CD4-positive, alpha-beta memory T cell (primary cell): ENCODE measurements at regions not wholly inside any gene's neighbourhood (a gene's known extent, or its start where the extent isn't known, plus 50 kb on each side); places are given as distances from the start of the nearest gene placed in this dataset.

Experiments used
- CTCF ChIA-PET: fragments of 350-600 bp; sonication (Branson Sonifier 250); formaldehyde crosslinking; loops from one replicate; lab custom pipeline; 2021; ENCODE audit warnings: inconsistent platforms; ENCODE audit not compliant: partially characterized antibody; lab: Charles Lee
- POLR2A ChIA-PET: fragments of 350-600 bp; sonication (Branson Sonifier 250); formaldehyde crosslinking; loops from one replicate; lab custom pipeline; 2021; ENCODE audit not compliant: partially characterized antibody; lab: Charles Lee
- DNase-seq, 5 donors: peaks; one replicate each; pipeline versions ENCODE4 v3.0.0 to v3.0.0-alpha.2; 2020 to 2022; ENCODE audit warnings: mixed read lengths in 1 of 5
- H3K27ac ChIP-seq: one replicate; pipeline ENCODE4 v1.7.0; 2013; ENCODE audit warnings: low read depth, low read length
- H3K27me3 ChIP-seq: 2 replicates; pipeline ENCODE4 v1.7.0; 2013; ENCODE audit warnings: mild to moderate bottlenecking, low read length, moderate library complexity; ENCODE audit not compliant: insufficient read depth
- H3K36me3 ChIP-seq: 2 replicates; pipeline ENCODE4 v1.7.0; 2013; ENCODE audit warnings: mild to moderate bottlenecking, low read length, moderate library complexity; ENCODE audit not compliant: insufficient read depth
- H3K4me1 ChIP-seq: 2 replicates; pipeline ENCODE4 v1.7.0; 2013; ENCODE audit warnings: mild to moderate bottlenecking, low read length, moderate library complexity; ENCODE audit not compliant: insufficient read depth
- H3K4me3 ChIP-seq, 2 donors: one replicate each; pipeline ENCODE4 v1.7.0; 2013; ENCODE audit warnings: low read length in 2 of 2, mild to moderate bottlenecking in 1 of 2
- H3K9me3 ChIP-seq, 2 donors: one replicate each; pipeline ENCODE4 v1.7.0; 2013; ENCODE audit warnings: low read length in 2 of 2, control low read depth in 1 of 2; ENCODE audit not compliant: control insufficient read depth in 1 of 2
- H3K27ac Mint-ChIP-seq, 7 donors: one replicate each; pipeline ENCODE4 v1.8.0; 2020 to 2021; ENCODE audit warnings: mixed read lengths in 7 of 7, mild to moderate bottlenecking in 6 of 7, inconsistent platforms in 3 of 7, moderate library complexity in 3 of 7
- H3K27me3 Mint-ChIP-seq, 2 donors: one replicate each; pipeline ENCODE4 v1.8.0; 2020 to 2021; ENCODE audit warnings: mixed read lengths in 2 of 2
- H3K36me3 Mint-ChIP-seq, 2 donors: one replicate each; pipeline ENCODE4 v1.8.0; 2020 to 2021; ENCODE audit warnings: mixed read lengths in 2 of 2, inconsistent platforms in 1 of 2, mild to moderate bottlenecking in 1 of 2
- H3K4me1 Mint-ChIP-seq, 4 donors: one replicate each; pipeline ENCODE4 v1.8.0; 2020 to 2021; ENCODE audit warnings: mixed read lengths in 4 of 4, mild to moderate bottlenecking in 1 of 4
- H3K4me3 Mint-ChIP-seq, 8 donors: one replicate each; pipeline ENCODE4 v1.8.0; 2020 to 2021; ENCODE audit warnings: mixed read lengths in 8 of 8, mild to moderate bottlenecking in 7 of 8, moderate library complexity in 6 of 8, inconsistent platforms in 3 of 8
- H3K9me3 Mint-ChIP-seq, 8 donors: one replicate each; pipeline ENCODE4 v1.8.0; 2020 to 2021; ENCODE audit warnings: mixed read lengths in 8 of 8, mild to moderate bottlenecking in 5 of 8, inconsistent platforms in 3 of 8, moderate library complexity in 1 of 8
- intact Hi-C: fragments of 100-400 bp; cut with micrococcal nuclease; formaldehyde crosslinking; loops from one replicate; pipeline ENCODE4 v1.15.1; 2023

DNA sequence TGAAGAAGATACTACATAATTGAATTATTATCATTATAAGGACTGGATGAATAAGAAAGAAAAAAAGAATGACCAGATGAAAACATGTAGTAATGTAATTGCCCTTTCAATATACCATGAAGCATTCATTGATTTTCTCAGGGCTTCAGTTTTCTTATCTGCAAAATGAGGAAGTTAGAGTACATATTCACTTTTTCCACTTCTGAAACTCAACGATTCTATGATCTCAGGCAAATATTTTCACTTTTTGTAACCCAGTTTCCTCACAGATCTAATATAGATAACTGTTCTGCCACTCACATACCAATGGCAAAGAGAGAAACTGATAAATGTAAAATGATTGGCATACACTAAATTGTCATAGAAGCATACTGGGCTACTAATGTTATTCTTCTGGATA, 856.6 kb upstream of the KLHL1 start:
- no peaks in the 10 kb centered on the region for H3K9me3 ChIP-seq
- intact Hi-C loops: no loop called here
- H3K4me3 Mint-ChIP-seq: no peak overlapping the region
- H3K4me3 ChIP-seq: no peak overlapping the region
- H3K27me3 ChIP-seq: no peaks in the 10 kb centered on the region
- no peak for DNase-seq
- H3K27me3 Mint-ChIP-seq: no peaks in the 10 kb centered on the region
- no peaks in the 10 kb centered on the region for H3K36me3 ChIP-seq
- no peaks in the 10 kb centered on the region for H3K4me1 ChIP-seq
- POLR2A ChIA-PET: no interaction called here
- no peaks in the 10 kb centered on the region for H3K9me3 Mint-ChIP-seq
- no peaks in the 10 kb centered on the region for H3K36me3 Mint-ChIP-seq
- no peaks in the 10 kb centered on the region for H3K4me1 Mint-ChIP-seq
- H3K27ac Mint-ChIP-seq: no peak overlapping the region
- CTCF ChIA-PET: no interaction called here
- no peak overlapping the region for H3K27ac ChIP-seq

DNA sequence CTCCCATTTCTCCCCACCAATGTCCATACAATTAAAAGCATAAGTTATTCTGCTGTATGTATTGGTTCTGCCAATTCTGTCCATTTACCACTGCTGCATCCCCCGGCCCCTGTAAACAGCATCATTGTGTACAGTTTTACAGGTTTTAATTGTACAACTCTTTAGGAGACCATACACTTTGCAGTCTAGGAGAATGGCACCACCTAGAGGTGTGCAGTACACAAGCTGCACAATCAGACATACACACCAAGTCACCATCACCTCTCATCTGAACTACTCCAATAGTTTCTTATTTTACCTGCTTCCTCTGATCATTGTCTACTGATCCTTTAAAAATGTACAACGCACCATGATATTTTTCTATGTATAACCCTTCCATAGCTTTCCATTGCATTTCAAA, 855.9 kb upstream of the KLHL1 start:
- H3K4me1 Mint-ChIP-seq: no peaks in the 10 kb centered on the region
- intact Hi-C loops: no loop called here
- CTCF ChIA-PET: no interaction called here

DNA sequence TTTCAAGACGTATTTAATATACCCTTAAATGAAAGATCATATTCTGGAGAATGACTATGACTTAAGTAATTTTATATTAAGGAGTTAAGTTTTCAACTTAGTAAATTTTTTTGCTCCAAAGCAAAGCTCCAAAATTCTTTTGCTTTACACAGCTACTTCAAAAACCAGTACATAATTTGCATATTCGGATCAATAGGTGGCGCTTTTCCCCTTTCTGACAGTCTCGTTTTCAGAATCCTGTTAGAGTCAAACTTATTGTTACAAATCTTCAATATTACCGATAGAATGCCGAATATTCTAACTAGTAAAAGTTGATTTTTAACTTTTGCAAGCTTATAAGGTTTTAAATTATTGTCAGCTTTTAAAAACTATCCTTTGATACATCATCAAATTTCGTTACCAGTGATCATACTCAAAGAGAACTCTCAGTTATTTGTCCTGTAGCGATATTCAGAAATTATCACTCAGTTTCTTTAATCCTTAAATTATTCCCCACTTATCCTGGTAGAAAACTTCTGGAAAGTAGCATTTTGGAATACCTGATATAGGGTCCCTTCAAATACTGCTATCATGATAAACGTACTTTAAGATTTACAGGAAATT, 852.7 kb upstream of the KLHL1 start:
- Histone ChIP-seq H3K4me3 (no peak overlapping the region), H3K36me3 (no peaks in the 10 kb centered on the region), H3K4me1 (no peaks in the 10 kb centered on the region), H3K27me3 (no peaks in the 10 kb centered on the region), H3K9me3 (no peaks in the 10 kb centered on the region), H3K27ac (no peak overlapping the region)
- Mint-ChIP-seq H3K4me1 (no peaks in the 10 kb centered on the region), H3K36me3 (no peaks in the 10 kb centered on the region), H3K27ac (no peak overlapping the region), H3K9me3 (peaks cover 0 to under 1% (median 0%) of the 10 kb centered on the region in 8 donors), H3K4me3 (no peak overlapping the region), H3K27me3 (no peaks in the 10 kb centered on the region)
- ChIA-PET CTCF (no interaction called here), POLR2A (no interaction called here)
- intact Hi-C loops: no loop called here
- DNase-seq: no peak

More for the DNA sequence above, 855.9 kb upstream of the KLHL1 start:
- no peaks in the 10 kb centered on the region for H3K27me3 Mint-ChIP-seq
- POLR2A ChIA-PET: no interaction called here
- H3K9me3 ChIP-seq: no peaks in the 10 kb centered on the region
- H3K4me3 ChIP-seq: no peak overlapping the region
- no peaks in the 10 kb centered on the region for H3K4me1 ChIP-seq
- no peak overlapping the region for H3K4me3 Mint-ChIP-seq
- no peaks in the 10 kb centered on the region for H3K9me3 Mint-ChIP-seq
- no peaks in the 10 kb centered on the region for H3K27me3 ChIP-seq
- no peak overlapping the region for H3K27ac Mint-ChIP-seq
- no peaks in the 10 kb centered on the region for H3K36me3 Mint-ChIP-seq
- no peak for DNase-seq
- H3K36me3 ChIP-seq: no peaks in the 10 kb centered on the region
- H3K27ac ChIP-seq: no peak overlapping the region

DNA sequence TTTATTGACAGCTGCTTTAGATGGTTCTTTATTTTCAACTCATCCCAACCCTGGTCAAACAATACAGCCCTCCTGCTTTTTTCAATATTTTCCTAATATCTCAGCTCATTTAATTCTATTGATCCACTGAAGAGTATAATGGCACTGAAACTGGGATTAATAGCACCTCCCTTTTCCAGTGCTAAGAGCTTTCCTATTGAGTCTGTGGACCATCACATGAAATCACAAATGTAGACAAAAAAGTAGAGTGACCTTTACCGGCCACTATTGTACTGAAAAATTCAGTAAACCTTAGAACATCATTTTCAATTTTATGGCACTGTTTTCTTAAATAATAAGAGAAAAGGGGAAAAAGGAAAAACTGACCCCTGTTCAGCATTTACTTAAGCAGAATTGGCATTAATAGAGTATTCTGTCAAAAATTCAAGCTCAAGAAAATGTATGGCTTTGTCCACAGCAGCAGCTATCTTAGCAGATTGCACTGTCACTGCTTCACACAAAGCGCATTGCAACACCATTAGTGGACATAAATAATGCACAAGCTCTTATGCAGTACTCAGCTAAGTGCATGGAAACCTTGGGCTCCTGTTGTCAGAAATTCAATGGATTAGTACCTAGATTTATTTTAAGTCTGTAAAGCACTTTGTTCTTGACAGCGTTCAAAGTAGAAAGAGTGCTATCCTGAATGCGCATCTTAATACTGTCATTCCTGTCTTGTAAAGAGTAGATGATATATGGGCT, 851.0 kb upstream of the KLHL1 start:
- H3K4me3 Mint-ChIP-seq: no peak overlapping the region
- ChIA-PET POLR2A (no interaction called here), CTCF (no interaction called here)
- H3K4me3 ChIP-seq: no peak overlapping the region
- intact Hi-C loops: no loop called here
- H3K27me3 ChIP-seq: no peaks in the 10 kb centered on the region
- no peaks in the 10 kb centered on the region for H3K4me1 ChIP-seq
- no peaks in the 10 kb centered on the region for H3K9me3 ChIP-seq
- no peaks in the 10 kb centered on the region for H3K36me3 Mint-ChIP-seq
- H3K27ac ChIP-seq: no peak overlapping the region
- H3K9me3 Mint-ChIP-seq: peaks cover 0 to 2% (median 0%) of the 10 kb centered on the region in 8 donors
- no peaks in the 10 kb centered on the region for H3K27me3 Mint-ChIP-seq
- H3K4me1 Mint-ChIP-seq: no peaks in the 10 kb centered on the region
- DNase-seq: no peak
- no peaks in the 10 kb centered on the region for H3K36me3 ChIP-seq
- no peak overlapping the region for H3K27ac Mint-ChIP-seq

DNA sequence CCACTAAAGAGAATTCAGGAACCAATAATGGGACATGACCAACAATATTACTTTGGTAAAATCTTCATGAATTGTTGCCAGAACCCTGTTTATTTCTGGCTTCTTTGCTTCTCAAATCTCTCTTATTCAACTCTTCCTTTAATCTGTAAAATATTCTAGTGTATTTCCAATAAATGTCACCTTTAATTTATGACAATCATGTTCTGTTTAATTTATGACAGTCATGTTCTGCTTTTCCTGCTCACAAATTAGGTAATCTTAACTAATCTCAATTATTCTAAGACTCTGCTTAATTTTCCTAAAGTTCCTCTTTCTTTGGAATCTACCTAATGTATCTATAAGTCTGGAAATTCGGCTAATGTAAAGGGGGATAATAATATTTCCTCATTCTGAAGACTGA, 847.6 kb upstream of the KLHL1 start:
- Mint-ChIP-seq H3K27me3 (no peaks in the 10 kb centered on the region), H3K9me3 (peaks cover 0 to 4% (median 0%) of the 10 kb centered on the region in 8 donors), H3K4me1 (no peaks in the 10 kb centered on the region), H3K4me3 (no peak overlapping the region), H3K36me3 (no peaks in the 10 kb centered on the region), H3K27ac (no peak overlapping the region)
- CTCF ChIA-PET: no interaction called here
- Histone ChIP-seq H3K4me1 (no peaks in the 10 kb centered on the region), H3K27ac (no peak overlapping the region), H3K4me3 (no peak overlapping the region), H3K36me3 (no peaks in the 10 kb centered on the region), H3K27me3 (no peaks in the 10 kb centered on the region), H3K9me3 (no peaks in the 10 kb centered on the region)
- intact Hi-C loops: no loop called here
- DNase-seq: no peak
- POLR2A ChIA-PET: no interaction called here

DNA sequence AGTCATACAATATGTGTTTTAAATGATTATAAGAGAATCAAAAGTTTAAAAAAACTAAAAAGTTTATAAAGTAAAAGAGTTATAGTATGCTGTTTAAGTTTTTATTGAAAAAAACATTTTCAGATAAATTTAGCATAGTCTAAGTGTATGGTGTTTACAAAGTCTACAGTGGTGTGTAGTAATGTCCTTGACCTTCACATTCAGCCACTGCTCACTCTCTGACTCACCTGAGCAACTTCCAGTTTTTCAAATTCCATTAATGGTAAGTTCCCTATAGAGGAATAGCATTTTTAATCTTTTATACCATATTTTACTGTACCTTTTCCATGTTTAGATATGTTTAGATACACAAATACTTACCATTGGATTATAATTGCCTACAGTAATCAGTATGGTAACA, 842.4 kb upstream of the KLHL1 start:
- CTCF ChIA-PET: no interaction called here
- no peaks in the 10 kb centered on the region for H3K4me1 Mint-ChIP-seq
- DNase-seq: no peak
- H3K4me3 Mint-ChIP-seq: no peak overlapping the region
- no peaks in the 10 kb centered on the region for H3K27me3 Mint-ChIP-seq
- H3K4me1 ChIP-seq: no peaks in the 10 kb centered on the region
- no peaks in the 10 kb centered on the region for H3K36me3 Mint-ChIP-seq
- no peaks in the 10 kb centered on the region for H3K9me3 ChIP-seq
- no peaks in the 10 kb centered on the region for H3K36me3 ChIP-seq
- H3K27ac Mint-ChIP-seq: no peak overlapping the region
- no peak overlapping the region for H3K27ac ChIP-seq
- peaks cover 0 to 4% (median 0%) of the 10 kb centered on the region in 8 donors for H3K9me3 Mint-ChIP-seq
- POLR2A ChIA-PET: no interaction called here
- no peaks in the 10 kb centered on the region for H3K27me3 ChIP-seq
- no peak overlapping the region for H3K4me3 ChIP-seq
- intact Hi-C loops: no loop called here

DNA sequence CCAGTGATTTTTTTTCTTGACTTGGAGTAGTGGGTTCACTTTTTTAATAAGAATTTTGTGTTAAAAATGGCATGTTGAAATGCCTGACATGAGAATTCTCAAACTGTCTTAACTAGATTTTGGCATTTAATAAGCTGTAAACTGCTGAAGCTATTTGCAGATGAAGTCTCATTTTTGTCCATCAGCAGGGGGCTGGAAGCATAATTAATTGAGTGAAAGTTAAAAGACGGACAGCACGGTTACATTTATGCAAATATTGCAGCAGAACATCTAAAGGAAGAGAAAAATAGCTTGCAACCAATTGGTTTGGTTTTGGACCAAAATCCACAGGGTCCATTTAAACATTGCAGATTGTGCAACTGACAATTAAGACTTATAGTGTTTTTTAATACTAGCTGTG, 837.3 kb upstream of the KLHL1 start:
- Mint-ChIP-seq H3K4me3 (no peak overlapping the region), H3K9me3 (peaks cover 0 to 8% (median 0%) of the 10 kb centered on the region in 8 donors), H3K36me3 (no peaks in the 10 kb centered on the region), H3K4me1 (no peaks in the 10 kb centered on the region), H3K27ac (no peak overlapping the region), H3K27me3 (no peaks in the 10 kb centered on the region)
- Histone ChIP-seq H3K27me3 (no peaks in the 10 kb centered on the region), H3K27ac (no peak overlapping the region), H3K4me1 (no peaks in the 10 kb centered on the region), H3K4me3 (no peak overlapping the region), H3K36me3 (no peaks in the 10 kb centered on the region), H3K9me3 (no peaks in the 10 kb centered on the region)
- DNase-seq: no peak
- CTCF ChIA-PET: no interaction called here
- intact Hi-C loops: no loop called here
- POLR2A ChIA-PET: no interaction called here
